GM19043 (cell line): ENCODE measurements at regions not wholly inside any gene's neighbourhood (a gene's known extent, or its start where the extent isn't known, plus 50 kb on each side); places are given as distances from the start of the nearest gene placed in this dataset.

Experiments used
- ATAC-seq: cut with Tn5 transposase; IDR thresholded peaks from one replicate; pipeline ENCODE4 v1.9.1; 2021; ENCODE audit warnings: low read depth; ENCODE audit not compliant: unreplicated experiment

DNA sequence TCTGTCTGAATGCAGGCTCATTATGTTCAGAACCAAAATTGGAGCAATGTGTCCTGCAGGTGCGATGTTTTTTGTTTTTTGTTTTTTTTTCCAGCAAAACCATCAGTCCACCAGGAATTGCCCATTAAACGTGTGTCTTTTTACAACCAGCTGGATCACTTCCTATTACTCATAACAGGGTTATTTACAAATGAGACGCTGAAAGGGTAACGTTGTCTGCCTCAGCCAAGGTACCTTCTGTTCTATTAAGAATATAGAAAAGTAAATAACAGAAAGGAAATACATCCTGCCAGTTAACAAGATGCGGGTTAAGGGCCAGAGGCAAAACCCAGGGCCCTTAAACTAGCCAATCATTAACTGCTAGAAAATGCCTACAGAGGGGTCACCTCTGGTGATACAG is 590.4 kb downstream of the TBC1D4 start:
- ATAC-seq, result no peak

DNA sequence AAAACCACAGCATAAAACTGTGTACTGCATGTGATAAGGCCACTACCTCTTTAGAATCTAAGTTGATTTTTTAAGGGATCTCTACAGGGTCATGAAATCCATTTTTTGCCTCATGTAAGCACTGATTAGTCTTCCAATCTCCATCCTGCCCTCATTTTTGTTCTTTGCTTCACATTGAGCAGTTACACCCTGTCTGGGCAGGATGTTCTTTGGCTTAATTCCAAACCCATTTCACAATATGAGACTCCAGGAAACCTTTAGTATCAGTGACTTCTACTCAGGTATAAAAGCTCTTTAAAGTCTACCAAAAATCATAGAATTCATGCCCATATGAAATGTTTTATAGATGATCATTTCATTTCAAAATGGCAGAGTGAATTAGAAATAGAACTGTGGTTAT is 592.6 kb downstream of the TBC1D4 start:
- ATAC-seq, result no peak

DNA sequence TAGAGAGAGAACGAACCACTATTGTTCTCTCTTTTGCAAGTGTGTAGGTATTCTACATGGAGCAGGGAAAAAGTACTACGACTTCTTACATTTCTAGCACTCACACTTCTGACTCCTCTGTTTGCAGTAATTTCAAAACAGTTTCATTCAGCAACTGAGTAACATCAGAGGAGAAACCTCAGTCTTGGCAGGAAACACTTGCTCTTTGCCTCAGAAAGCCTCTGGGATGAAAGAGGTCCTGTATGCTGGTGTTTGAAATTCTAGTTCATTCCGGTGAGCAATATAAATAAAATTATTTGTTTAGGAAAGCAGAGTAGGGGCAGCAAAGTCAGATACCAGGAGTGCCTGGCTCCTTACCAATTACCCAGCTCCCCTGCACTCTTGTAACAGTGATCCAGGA is 595.5 kb downstream of the TBC1D4 start:
- ATAC-seq, result no peak

DNA sequence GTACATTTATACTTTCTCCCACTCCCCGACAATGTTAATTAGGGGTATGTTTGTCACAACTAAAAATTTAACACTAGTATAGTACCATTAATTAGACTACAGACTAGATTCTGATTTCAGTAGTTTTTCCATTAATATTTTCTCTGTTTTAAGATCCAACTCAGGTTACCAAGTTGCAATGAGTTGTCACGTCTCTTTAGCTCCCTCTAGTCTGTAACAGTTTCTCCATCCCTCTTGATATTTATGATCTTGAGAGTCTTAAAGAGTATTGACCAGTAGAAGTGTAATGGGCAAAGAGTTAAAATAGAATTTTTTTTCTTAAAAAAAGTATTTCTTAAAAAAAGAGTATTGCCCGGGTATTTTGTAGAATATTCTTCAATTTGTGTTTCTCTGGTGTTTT is 598.1 kb downstream of the TBC1D4 start:
- ATAC-seq, result no peak

DNA sequence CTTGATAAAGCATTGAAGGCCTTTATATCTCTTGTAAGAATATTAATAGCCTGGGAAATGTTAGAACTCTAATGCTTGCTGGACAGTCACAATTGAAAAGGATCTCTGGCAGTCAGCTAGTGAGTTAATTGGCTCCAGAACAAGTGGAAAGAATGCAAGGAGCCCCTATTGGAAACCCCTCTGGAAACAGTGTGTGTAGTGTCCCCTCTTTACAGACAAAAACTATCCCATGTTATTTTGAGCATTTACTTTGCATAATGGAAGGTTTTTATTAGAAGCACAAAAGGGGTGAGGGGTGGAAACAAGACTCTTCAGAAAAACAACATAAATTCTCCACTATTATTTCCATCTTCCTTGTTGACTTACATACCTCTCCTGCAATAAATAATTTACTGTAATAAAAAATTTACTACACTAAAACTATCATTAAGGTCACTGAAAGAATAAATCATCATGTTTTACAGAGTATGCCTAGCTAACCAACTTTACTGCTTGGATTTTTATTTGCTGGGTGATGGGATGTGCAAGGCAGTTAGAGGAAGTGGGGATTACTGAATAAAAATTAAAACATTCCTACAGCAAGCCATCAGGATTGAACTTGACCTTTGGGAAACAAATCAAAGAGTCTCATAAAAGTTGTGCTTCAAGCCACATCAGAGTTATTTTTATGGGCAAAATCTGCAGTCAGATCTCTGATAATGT is 610.4 kb downstream of the TBC1D4 start:
- no peak for ATAC-seq

DNA sequence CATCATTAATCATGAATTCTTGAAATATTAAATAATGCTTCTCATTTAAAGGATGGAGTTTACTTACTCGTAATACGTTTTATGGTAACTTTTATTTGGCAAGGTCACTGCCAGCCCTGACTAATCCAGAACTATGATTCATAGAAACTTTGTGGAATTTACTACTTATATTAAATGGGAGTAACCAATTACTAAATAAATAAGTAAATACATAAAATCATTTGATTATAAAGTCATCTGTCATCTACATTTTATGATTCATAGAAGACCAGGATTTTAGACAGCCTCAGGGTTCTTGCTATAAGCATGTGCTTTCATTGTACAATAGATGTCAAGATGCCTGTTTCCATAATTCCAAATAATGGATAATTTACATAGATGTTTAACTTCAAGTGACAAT is 611.1 kb downstream of the TBC1D4 start:
- ATAC-seq, result no peak

DNA sequence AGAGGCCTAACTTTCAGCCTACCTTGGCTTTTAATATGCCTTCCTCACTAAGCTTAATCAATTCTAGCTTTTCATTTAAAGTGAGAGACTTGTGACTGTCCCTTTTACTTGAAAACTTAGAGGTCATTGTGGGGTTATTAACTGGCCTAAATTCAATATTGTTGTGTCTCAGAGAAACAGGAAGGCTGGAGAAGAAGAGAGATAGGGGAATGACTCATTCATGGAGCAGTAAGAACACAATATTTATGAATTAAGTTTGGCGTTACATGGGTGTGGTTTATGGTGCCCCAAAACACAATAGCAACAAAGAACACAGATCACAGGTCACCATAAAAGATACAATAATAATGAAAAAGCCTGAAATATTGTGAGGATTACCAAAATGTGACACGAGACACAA is 612.1 kb downstream of the TBC1D4 start:
- ATAC-seq, result no peak

DNA sequence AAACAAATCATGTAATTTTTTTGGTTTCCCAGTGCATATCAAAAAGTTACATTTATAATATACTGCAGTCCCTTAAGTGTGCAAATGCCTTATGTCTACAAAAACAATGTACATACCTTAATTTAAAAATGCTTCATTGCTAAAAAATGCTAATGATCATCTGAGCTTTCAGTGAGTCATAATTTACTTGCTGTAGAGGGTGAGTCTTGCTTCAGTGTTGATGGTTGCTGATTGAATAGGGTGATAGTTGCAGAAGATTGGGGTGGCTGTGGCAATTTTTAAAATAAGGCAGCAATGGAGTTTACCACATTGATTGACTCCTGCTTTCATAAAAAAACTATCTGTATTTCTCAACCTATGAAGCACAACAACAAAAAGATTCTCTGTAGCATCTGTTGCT is 613.9 kb downstream of the TBC1D4 start:
- ATAC-seq, result no peak

DNA sequence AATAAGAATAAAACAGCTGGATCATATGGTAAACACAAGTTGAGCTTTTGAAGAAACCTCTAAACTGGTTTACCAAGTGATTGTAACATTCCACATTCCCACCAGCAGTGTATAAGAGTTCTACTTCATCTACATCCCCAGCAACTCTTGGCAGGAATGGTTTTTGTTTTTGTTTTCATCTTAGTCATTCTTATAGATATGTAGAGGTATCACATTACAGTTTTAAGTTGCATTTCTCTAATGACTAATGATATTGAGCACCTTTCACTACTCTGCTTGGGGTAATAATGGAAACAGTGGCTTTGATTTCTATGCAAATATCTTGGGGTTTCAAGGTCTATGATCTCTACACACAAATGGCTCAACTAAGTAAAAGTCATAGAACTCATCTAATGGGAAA is 614.5 kb downstream of the TBC1D4 start:
- ATAC-seq, result no peak

DNA sequence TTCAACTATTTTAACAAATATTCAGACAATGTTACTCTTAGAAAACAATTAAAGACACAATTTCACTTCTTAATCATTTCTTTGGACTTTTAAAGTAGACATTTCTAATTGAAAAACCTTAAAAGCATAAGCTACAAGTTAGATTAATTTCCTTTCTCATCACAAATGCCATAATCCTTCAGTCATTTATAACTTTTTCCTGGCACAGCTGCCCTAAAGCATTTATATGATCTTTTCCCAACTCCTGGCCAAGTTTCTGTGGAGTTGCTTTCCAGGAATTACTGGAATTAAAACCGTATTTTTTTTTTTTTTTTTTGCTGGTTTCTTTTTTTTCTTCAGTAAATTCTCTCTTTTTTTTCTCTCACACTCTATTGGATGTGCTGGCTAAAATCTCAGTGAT is 615.9 kb downstream of the TBC1D4 start:
- ATAC-seq, result no peak

DNA sequence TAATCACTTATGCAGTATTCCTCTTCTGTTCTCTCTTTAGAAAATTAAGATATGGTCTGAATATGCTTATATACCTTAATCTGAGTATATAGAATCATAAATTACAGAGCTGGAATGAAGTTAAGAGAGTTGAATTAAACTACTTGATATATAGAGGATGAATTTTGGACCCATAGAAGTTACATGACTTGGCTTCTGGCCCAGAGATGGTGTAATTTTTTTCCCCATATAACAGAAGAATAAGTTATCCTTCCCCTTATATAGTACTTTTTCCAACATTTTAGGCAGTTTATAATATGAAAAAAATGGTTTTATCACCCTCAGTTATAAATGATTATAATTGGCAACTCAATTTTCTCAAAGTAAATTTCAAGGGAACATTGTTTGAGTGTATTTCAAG is 616.3 kb downstream of the TBC1D4 start:
- no peak for ATAC-seq

DNA sequence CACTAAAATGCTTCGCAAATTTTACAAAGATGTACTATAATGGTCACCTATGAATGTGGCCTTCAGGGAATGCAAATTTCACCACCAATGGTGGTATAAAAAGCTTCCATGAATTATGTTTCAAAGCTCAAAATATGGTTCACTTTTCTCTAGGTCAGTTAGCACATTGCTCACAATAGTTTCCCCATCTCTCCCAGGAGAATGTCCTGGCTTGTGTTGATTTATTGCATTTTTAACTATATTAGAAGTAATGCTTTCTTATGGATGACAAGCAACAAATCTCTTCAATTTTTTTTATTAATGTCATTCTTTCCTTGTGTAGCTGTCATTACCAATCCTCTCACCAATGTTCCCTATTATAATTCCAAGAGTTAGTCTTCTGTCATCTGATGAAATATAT is 621.2 kb downstream of the TBC1D4 start:
- ATAC-seq, result no peak

DNA sequence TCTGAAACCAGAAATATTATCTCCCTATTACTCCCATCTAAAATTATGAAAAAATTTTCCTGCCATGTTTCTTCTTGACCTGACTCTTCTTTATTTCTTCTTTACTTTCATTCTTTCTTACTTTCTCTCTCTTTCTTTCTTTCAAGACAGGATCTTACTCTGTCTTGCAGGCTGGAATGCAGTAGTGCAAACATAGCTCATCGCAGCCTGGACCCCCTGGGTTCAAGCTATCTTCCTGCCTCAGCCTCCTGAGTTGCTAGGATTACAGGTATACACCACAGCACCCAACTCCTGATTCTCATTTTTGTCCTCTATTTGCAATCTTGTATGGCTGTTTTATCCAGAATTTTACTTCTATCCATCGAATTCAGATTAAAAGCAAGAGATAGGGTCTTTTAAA is 631.1 kb downstream of the TBC1D4 start:
- ATAC-seq, result no peak

DNA sequence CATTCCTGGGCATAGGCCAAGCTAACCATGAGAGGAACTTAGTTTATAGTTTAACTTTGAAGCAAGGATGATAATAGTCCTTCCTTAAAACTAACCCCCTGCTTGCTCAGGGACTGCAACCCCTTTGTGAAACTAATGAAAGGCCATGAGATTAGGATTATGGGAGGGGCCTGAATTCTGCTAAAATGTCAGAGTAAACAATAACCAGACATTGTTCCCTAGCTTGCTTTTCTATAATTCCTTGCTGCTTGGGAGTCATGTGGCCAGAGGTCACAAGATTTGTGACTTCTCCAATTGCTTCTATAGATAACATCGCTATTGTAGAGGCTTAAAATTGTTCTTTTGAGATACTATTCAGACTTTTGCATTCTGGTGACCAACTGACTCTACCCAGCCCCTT is 634.0 kb downstream of the TBC1D4 start:
- no peak for ATAC-seq

DNA sequence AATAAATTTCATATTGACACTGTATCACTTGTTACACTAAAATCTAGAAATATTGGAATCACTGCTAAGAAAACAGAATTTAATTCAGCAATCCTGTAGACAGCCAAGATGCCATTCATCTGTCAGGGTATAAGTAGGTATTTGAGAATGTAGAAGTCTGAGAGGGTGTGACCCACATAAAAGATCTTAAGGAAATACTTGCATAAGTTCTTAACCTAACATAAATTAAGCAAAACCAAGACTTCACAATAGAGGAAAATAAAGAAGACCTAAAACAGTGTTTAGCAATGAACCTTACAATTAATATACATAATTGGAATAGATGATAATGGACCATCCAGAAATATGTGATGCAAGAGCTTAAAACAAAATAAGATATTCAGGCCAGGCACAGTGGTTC is 636.2 kb downstream of the TBC1D4 start:
- no peak for ATAC-seq

DNA sequence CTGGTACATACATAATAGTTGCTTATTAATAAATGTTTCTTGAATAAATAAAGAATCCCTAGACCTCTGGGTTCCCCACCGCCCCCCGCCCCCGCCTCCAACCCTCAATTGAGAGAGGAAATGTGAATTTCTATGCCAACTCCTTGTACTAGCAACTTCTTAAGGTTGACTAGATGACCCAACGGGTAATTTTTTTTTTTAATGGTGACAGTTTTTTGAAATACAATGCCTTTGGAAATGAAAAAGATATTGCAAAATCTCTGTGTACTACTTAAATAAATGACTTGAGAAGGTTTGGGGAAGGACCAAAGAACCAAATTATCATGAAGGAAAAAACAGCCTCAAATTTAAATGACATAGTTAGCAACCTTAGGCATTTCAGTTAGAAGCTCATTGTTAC is 640.3 kb downstream of the TBC1D4 start:
- no peak for ATAC-seq

DNA sequence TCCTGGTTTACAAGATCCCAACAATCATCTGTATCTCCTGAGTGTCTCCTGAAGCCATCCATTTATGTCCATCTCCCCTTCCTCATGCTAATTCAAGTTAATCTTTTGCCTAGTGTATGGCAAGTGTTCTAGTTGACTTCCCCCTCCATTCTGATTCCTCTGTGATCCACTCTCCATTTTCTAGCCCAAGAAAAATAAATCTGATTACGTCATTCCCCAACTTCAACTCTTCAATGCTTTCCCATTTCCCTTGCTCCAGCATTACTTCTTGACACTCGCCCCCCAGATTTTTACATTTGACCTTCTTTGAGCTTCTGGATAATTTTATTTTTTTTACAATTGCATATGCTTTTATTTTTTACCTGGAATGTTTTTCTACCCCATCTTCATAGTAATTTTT is 640.8 kb downstream of the TBC1D4 start:
- no peak for ATAC-seq

DNA sequence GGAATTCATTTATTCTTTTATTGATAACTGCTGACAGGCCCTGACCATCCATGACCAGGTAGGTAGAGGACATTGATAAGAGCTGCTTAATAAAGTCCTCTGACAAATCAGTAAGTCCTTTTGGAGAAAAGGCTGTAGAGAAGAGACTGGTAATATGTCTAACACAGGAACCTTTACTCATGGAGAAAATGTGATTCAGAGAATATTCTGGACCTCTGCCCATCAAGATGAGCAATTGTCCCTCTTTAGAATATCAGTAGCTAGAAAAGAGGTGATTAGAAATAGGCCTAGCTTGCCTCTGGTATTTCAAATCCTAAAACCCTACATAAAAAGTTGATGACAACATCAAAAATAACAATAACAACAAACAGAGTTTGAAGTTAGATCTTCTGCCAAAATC is 642.3 kb downstream of the TBC1D4 start:
- ATAC-seq, result no peak

DNA sequence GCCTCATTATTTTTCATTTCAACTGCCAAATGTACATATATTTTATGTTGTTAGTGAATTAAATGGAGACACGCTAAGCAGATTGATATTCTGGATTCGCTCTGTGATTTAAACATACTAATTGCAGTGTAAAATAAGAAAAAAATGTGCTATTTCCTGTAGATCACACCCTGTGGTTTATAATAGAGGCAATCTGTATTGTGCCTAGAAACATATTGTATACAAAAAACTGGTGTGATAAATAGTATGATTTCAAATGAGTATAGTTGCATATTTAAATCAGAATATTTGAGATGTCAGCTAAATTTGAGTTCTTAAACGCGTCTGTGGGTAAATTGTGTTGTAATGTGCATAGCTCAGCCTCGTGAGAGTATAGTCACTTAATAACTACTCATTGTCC is 643.9 kb downstream of the TBC1D4 start:
- ATAC-seq, result no peak

DNA sequence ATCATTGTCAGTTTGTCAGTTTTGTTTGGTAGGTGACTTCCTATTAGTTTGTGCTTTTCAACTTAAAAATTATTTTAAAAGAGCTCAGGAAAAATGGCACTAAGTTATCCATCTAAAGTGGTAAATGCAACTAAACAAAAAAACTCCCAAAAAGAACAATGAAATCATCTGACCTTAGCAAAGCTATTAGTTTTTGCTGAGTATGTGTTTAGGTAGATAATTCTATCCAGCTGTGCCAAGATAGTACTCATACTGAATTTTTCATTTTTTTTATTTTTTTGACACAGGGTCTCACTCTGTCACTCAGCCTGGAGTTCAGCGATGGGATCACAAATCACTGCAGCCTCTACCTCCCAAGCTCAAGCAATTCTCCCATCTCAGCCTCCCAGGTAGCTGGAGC is 645.3 kb downstream of the TBC1D4 start:
- ATAC-seq, result no peak

DNA sequence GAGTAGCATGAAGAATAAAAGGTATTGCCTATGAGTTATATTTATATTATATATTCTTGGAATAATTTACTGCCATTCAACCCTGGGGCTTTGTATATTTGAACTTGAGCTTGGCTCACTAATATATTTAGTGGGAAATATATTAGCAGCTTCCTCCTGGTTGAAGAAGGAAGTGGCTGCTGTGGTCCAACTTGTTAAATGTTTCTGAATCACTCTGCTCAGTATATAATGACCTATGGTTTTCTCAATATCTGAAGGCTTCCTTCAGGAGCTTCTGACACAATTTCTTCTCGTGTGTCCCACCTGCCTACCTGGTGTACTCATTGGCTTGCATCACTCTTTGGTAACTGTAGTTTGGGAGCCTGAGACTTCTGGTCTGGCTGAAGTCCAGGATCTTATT is 646.4 kb downstream of the TBC1D4 start:
- ATAC-seq, result no peak

DNA sequence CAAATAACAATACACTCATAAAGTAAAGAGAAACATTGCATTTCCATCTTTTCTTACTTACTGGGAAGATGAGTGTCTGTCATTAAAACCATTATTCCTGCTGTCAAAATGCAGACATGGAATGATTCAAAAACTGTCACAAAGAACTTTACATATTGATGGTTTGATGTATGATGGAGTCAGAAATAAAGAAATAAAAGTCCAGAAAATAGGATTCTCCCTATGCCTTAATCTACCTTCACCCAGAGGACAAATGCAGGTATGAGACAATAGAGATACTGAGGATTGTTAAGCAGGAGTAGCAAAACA is 656.1 kb downstream of the TBC1D4 start:
- ATAC-seq, result no peak

DNA sequence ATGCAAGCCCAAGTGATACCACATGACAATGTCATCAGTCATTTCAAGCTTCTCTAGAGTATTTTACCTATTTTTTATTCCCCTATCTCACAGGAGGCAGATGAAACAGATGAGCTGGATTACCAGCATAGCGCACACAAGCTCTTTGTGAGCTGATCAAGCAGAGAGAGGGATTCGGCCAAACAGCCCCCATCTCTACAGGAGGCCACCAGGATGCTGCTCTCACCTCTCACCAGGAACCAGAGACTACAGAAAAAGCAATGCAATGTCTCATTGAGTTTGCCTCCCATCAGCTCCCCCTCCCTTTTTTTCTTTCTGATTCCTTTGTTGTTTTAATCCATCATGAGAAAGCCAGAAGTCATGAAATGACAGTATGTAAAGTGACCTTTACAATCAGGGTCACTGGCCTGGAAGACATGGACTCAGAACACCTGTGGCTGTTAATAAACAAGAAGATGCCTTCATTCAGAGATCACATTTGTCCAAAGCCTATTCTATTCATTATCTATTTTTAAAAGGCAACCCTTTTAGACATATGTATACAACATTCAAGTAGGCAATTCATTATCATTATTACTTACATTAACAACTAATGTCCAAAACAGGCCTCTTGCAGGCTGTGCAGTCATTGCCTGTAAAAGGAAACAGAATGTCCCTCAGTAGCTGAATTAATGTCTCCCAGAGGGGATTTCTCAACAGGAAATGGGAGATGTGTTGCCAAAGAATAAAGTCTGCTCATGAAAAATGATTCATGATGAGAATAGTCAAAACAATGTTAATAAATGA is 656.6 kb downstream of the TBC1D4 start:
- ATAC-seq, result no peak
